ENCODE measurements at regions not wholly inside any gene's neighbourhood (a gene's known extent, or its start where the extent isn't known, plus 50 kb on each side); places are given as distances from the start of the nearest gene placed in this dataset.

GRCh38 chr7:153004341-153004740, 244.8 kb downstream of the ACTR3B start:
- no peak for ATAC-seq
- no peak for TF ChIP-seq CSDC2 (CRISPR knock-in tag; IDR thresholded peaks at IDR 0.05)
- TF ChIP-seq TCF4 (CRISPR knock-in tag; IDR thresholded peaks at IDR 0.05; ENCODE audit: borderline replicate concordance): no peak
- no peak for TF ChIP-seq ZNF565 (CRISPR knock-in tag; conservative IDR thresholded peaks at IDR 0.05; ENCODE audit: low read depth)
- TF ChIP-seq ZFP3 (CRISPR knock-in tag; IDR thresholded peaks at IDR 0.05): no peak
- TF ChIP-seq ZNF8 (CRISPR knock-in tag; IDR thresholded peaks at IDR 0.05): no peak
- TF ChIP-seq POU6F1 (CRISPR knock-in tag; IDR thresholded peaks at IDR 0.05; ENCODE audit: borderline replicate concordance, low read depth): no peak
- TF ChIP-seq PATZ1 (CRISPR knock-in tag; IDR thresholded peaks at IDR 0.05; ENCODE audit: borderline replicate concordance): no peak
- no peak for TF ChIP-seq ARNTL (CRISPR knock-in tag; IDR thresholded peaks at IDR 0.05; ENCODE audit: borderline replicate concordance, low read depth)
- TF ChIP-seq ISL1 (CRISPR knock-in tag; IDR thresholded peaks at IDR 0.05): no peak
- TF ChIP-seq ZC3H10 (CRISPR knock-in tag; IDR thresholded peaks at IDR 0.05): no peak
- no peak for TF ChIP-seq CREB5 (CRISPR knock-in tag; IDR thresholded peaks at IDR 0.05; ENCODE audit: low read depth)
- no peak for TF ChIP-seq ZNF70 (CRISPR knock-in tag; IDR thresholded peaks at IDR 0.05)
- no peak for TF ChIP-seq TSHZ2 (CRISPR knock-in tag; IDR thresholded peaks at IDR 0.05)
- TF ChIP-seq SNAI2 (CRISPR knock-in tag; IDR thresholded peaks at IDR 0.05): no peak
- TF ChIP-seq ZFP30 (CRISPR knock-in tag; IDR thresholded peaks at IDR 0.05): no peak
- TF ChIP-seq GLIS3 (CRISPR knock-in tag; IDR thresholded peaks at IDR 0.05): no peak
- TF ChIP-seq ESRRG (CRISPR knock-in tag; IDR thresholded peaks at IDR 0.05): no peak
- no peak for TF ChIP-seq PPARA (CRISPR knock-in tag; IDR thresholded peaks at IDR 0.05; ENCODE audit: borderline replicate concordance)
- no peak for TF ChIP-seq TOX (CRISPR knock-in tag; IDR thresholded peaks at IDR 0.05; ENCODE audit: borderline replicate concordance)

GRCh38 chr7:153005750-153006435, 246.3 kb downstream of the ACTR3B start:
- TF ChIP-seq CREB5 (CRISPR knock-in tag; IDR thresholded peaks at IDR 0.05; ENCODE audit: low read depth): no peak
- TF ChIP-seq SNAI2 (CRISPR knock-in tag; IDR thresholded peaks at IDR 0.05): no peak
- no peak for TF ChIP-seq ARNTL (CRISPR knock-in tag; IDR thresholded peaks at IDR 0.05; ENCODE audit: borderline replicate concordance, low read depth)
- TF ChIP-seq TCF4 (CRISPR knock-in tag; IDR thresholded peaks at IDR 0.05; ENCODE audit: borderline replicate concordance): no peak
- no peak for TF ChIP-seq TSHZ2 (CRISPR knock-in tag; IDR thresholded peaks at IDR 0.05)
- TF ChIP-seq CSDC2 (CRISPR knock-in tag; IDR thresholded peaks at IDR 0.05): no peak
- no peak for TF ChIP-seq BACH2 (CRISPR knock-in tag; IDR thresholded peaks at IDR 0.05; ENCODE audit: borderline replicate concordance)
- TF ChIP-seq ZFP3 (CRISPR knock-in tag; IDR thresholded peaks at IDR 0.05): no peak
- no peak for TF ChIP-seq GLIS3 (CRISPR knock-in tag; IDR thresholded peaks at IDR 0.05)
- no peak for TF ChIP-seq ESRRG (CRISPR knock-in tag; IDR thresholded peaks at IDR 0.05)
- TF ChIP-seq CSRNP3 (CRISPR knock-in tag; IDR thresholded peaks at IDR 0.05): no peak
- no peak for TF ChIP-seq OSR1 (CRISPR knock-in tag; IDR thresholded peaks at IDR 0.05)
- TF ChIP-seq POU6F1 (CRISPR knock-in tag; IDR thresholded peaks at IDR 0.05; ENCODE audit: borderline replicate concordance, low read depth): no peak
- no peak for ATAC-seq

Measured in SK-N-SH treated with all-trans-retinoic acid at 6 μM for 48 hours (cell line).